Lower leg skin (tissue), 4 donors: ENCODE measurements at regions not wholly inside any gene's neighbourhood (a gene's known extent, or its start where the extent isn't known, plus 50 kb on each side); places are given as distances from the start of the nearest gene placed in this dataset.
"Not testable (repeated sequence)": the region's sequence is repeated elsewhere in the genome, so short reads cannot be mapped to it uniquely, and the experiment has no call there.

Source experiments
- DNase-seq, 2 donors: peaks; one replicate each; pipeline ENCODE4 v3.0.0-alpha.2; 2019; ENCODE audit warnings: low spot score in 2 of 2
- H3K4me3 ChIP-seq: fragments of 200-600 bp; sonication (generic); 2 replicates; pipeline ENCODE4 v1.5.1; 2017; ENCODE audit warnings: mild to moderate bottlenecking, low read depth; ENCODE audit not compliant: poor library complexity, severe bottlenecking
- POLR2A ChIP-seq, 2 donors: fragments of 450-650 bp; IDR thresholded peaks; one replicate each; pipeline ENCODE4 v1.6.1; 2016 to 2017; ENCODE audit warnings: antibody characterized with exemption in 2 of 2, mild to moderate bottlenecking in 1 of 2, moderate library complexity in 1 of 2
- WGBS, 2 donors: methylation state at CpG; one replicate each; pipeline ENCODE4 v1.1.5; 2018; 5-methylcytosine and 5-hydroxymethylcytosine counted together
- intact Hi-C: fragments of 100-400 bp; cut with DNase I; formaldehyde crosslinking; loops from one replicate; pipeline ENCODE4 v1.15.0; 2023; ENCODE audit warnings: low total_unique reads
- TF ChIP-seq, protein P1 (sequence below), 3 donors: fragments of 450-650 bp; IDR thresholded peaks; one replicate each; pipeline ENCODE4 v1.5.1; 2016; ENCODE audit warnings: antibody characterized with exemption in 3 of 3, mild to moderate bottlenecking in 3 of 3, moderate library complexity in 2 of 3

DNA sequence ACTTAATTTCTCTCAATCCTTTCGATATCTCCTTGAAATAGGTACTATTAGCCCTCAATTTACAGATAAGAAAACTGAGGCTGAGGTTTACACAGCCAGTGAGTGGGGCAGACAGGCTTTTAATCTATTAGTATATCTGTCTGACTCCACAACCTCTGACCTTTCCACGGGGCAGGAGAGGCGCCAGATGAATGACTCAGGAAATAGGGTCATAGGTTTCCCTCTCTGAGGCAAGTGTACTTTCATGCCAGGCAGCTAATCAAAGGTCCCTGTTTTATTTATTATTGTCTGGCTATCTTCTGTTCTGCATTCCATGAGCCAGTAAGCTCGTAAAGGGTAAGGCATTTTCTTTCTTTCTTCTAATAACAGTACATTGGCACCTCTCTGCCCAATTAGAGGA, 79.6 kb upstream of the KLF4 start:
- WGBS, 2 donors, result 54 to 63% methylated on average over 4 of the region's 4 CpGs
- intact Hi-C loops, result loop anchor here (10.0 kb wide), 1 partner anchor 66 kb away; no protein-coding TSS in a partner anchor
- TF ChIP-seq, protein P1, sequence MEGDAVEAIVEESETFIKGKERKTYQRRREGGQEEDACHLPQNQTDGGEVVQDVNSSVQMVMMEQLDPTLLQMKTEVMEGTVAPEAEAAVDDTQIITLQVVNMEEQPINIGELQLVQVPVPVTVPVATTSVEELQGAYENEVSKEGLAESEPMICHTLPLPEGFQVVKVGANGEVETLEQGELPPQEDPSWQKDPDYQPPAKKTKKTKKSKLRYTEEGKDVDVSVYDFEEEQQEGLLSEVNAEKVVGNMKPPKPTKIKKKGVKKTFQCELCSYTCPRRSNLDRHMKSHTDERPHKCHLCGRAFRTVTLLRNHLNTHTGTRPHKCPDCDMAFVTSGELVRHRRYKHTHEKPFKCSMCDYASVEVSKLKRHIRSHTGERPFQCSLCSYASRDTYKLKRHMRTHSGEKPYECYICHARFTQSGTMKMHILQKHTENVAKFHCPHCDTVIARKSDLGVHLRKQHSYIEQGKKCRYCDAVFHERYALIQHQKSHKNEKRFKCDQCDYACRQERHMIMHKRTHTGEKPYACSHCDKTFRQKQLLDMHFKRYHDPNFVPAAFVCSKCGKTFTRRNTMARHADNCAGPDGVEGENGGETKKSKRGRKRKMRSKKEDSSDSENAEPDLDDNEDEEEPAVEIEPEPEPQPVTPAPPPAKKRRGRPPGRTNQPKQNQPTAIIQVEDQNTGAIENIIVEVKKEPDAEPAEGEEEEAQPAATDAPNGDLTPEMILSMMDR (IDR thresholded peaks at IDR 0.05), result no peak
- no peak for TF ChIP-seq POLR2A (IDR thresholded peaks at IDR 0.05)
- no peak for DNase-seq
- H3K4me3 ChIP-seq, result no peak overlapping the region

- intact Hi-C loops, result loop anchor here (10.0 kb wide), 1 partner anchor 66 kb away; no protein-coding TSS in a partner anchor
- not testable (repeated sequence) for DNase-seq, H3K4me3 ChIP-seq
- WGBS, 2 donors, result 89 to 95% methylated on average over 10 of the region's 10 CpGs
These were observed 78.8 kb upstream of the KLF4 start for GRCh38 chr9:107568406-107568805.

- intact Hi-C loops, result loop anchor here (10.0 kb wide), 1 partner anchor 67 kb away; no protein-coding TSS in a partner anchor
- no peak overlapping the region for H3K4me3 ChIP-seq
- TF ChIP-seq, protein P1 (IDR thresholded peaks at IDR 0.05), result no peak
- no peak for TF ChIP-seq POLR2A (IDR thresholded peaks at IDR 0.05)
- WGBS, 2 donors, result 82 to 85% methylated on average over 4 of the region's 4 CpGs
- no peak for DNase-seq
These were observed 77.9 kb upstream of the KLF4 start for GRCh38 chr9:107567462-107567861.

GRCh38 chr9:107566611-107567061, 77.1 kb upstream of the KLF4 start:
- 61 to 65% methylated on average over 6 of the region's 6 CpGs for WGBS, 2 donors
- TF ChIP-seq, protein P1 (IDR thresholded peaks at IDR 0.05), result no peak
- no peak for TF ChIP-seq POLR2A (IDR thresholded peaks at IDR 0.05)
- no peak overlapping the region for H3K4me3 ChIP-seq
- intact Hi-C loops, result loop anchor here (10.0 kb wide), 1 partner anchor 68 kb away; no protein-coding TSS in a partner anchor
- no peak for DNase-seq

GRCh38 chr9:107562798-107563197, 73.2 kb upstream of the KLF4 start:
- TF ChIP-seq, protein P1 (IDR thresholded peaks at IDR 0.05), result no peak
- TF ChIP-seq POLR2A (IDR thresholded peaks at IDR 0.05), result no peak
- WGBS, 2 donors, result 89 to 91% methylated on average over 4 of the region's 4 CpGs
- no peak overlapping the region for H3K4me3 ChIP-seq
- intact Hi-C loops, result loop anchor here (10.0 kb wide), 1 partner anchor 72 kb away; no protein-coding TSS in a partner anchor
- DNase-seq, result no peak

GRCh38 chr9:107559494-107560086, 70.0 kb upstream of the KLF4 start:
- no peak for DNase-seq
- 92 to 94% methylated on average over 9 of the region's 9 CpGs for WGBS, 2 donors
- intact Hi-C loops, result loop anchor here (10.0 kb wide), 1 partner anchor 75 kb away; no protein-coding TSS in a partner anchor
- no peak for TF ChIP-seq POLR2A (IDR thresholded peaks at IDR 0.05)
- TF ChIP-seq, protein P1 (IDR thresholded peaks at IDR 0.05), result no peak
- H3K4me3 ChIP-seq, result no peak overlapping the region
